Suppressor macrophage treated with lipopolysaccharide for 1 hour (primary cell): ENCODE measurements at regions not wholly inside any gene's neighbourhood (a gene's known extent, or its start where the extent isn't known, plus 50 kb on each side); places are given as distances from the start of the nearest gene placed in this dataset.
"Not testable (repeated sequence)": the region's sequence is repeated elsewhere in the genome, so short reads cannot be mapped to it uniquely, and the experiment has no call there.

Source experiments
- DNase-seq, 3 donors: peaks; one replicate each; pipeline ENCODE4 v3.0.0-alpha.2; 2020 to 2022

GRCh38 chr7:97381815-97382554, 264.5 kb downstream of the SDHAF3 start:
- DNase-seq, result no peak

- no peak for DNase-seq
Observed at GRCh38 chr7:97390052-97390451, 272.6 kb downstream of the SDHAF3 start.

GRCh38 chr7:97390915-97391593, 273.6 kb downstream of the SDHAF3 start:
- no peak for DNase-seq

- DNase-seq, result no peak
Observed at GRCh38 chr7:97401398-97401797, 283.9 kb downstream of the SDHAF3 start.

GRCh38 chr7:97405835-97406234, 288.3 kb downstream of the SDHAF3 start:
- no peak for DNase-seq

GRCh38 chr7:97407106-97407505, 289.6 kb downstream of the SDHAF3 start:
- DNase-seq, result no peak

- DNase-seq, result no peak
Observed at GRCh38 chr7:97409346-97409745, 291.8 kb downstream of the SDHAF3 start.

GRCh38 chr7:97418312-97418711, 300.8 kb downstream of the SDHAF3 start:
- DNase-seq, result no peak

- no peak for DNase-seq
Observed at GRCh38 chr7:97419898-97420297, 302.4 kb downstream of the SDHAF3 start.

GRCh38 chr7:97421307-97421930, 303.9 kb downstream of the SDHAF3 start:
- no peak for DNase-seq

GRCh38 chr7:97422046-97422445, 304.5 kb downstream of the SDHAF3 start:
- no peak for DNase-seq

GRCh38 chr7:97430006-97430405, 301.9 kb upstream of the TAC1 start:
- no peak for DNase-seq

- DNase-seq, result no peak
Observed at GRCh38 chr7:97439637-97440214, 292.2 kb upstream of the TAC1 start.

GRCh38 chr7:97446361-97446760, 285.5 kb upstream of the TAC1 start:
- DNase-seq, result no peak

GRCh38 chr7:97449448-97449847, 282.4 kb upstream of the TAC1 start:
- DNase-seq, result not testable (repeated sequence)

- no peak for DNase-seq
Observed at GRCh38 chr7:97450516-97450915, 281.4 kb upstream of the TAC1 start.

GRCh38 chr7:97454636-97455035, 277.2 kb upstream of the TAC1 start:
- DNase-seq, result no peak

- DNase-seq, result no peak
Observed at GRCh38 chr7:97457054-97457453, 274.8 kb upstream of the TAC1 start.

- DNase-seq, result no peak
Observed at GRCh38 chr7:97460433-97460832, 271.5 kb upstream of the TAC1 start.

- DNase-seq, result no peak
Observed at GRCh38 chr7:97461596-97461995, 270.3 kb upstream of the TAC1 start.

GRCh38 chr7:97466071-97466470, 265.8 kb upstream of the TAC1 start:
- DNase-seq, result no peak

- no peak for DNase-seq
Observed at GRCh38 chr7:97466999-97467740, 264.7 kb upstream of the TAC1 start.

- no peak for DNase-seq
Observed at GRCh38 chr7:97468493-97468892, 263.4 kb upstream of the TAC1 start.
